ENCODE measurements at regions not wholly inside any gene's neighbourhood (a gene's known extent, or its start where the extent isn't known, plus 50 kb on each side); places are given as distances from the start of the nearest gene placed in this dataset.
"Not testable (repeated sequence)": the region's sequence is repeated elsewhere in the genome, so short reads cannot be mapped to it uniquely, and the experiment has no call there.

DNA sequence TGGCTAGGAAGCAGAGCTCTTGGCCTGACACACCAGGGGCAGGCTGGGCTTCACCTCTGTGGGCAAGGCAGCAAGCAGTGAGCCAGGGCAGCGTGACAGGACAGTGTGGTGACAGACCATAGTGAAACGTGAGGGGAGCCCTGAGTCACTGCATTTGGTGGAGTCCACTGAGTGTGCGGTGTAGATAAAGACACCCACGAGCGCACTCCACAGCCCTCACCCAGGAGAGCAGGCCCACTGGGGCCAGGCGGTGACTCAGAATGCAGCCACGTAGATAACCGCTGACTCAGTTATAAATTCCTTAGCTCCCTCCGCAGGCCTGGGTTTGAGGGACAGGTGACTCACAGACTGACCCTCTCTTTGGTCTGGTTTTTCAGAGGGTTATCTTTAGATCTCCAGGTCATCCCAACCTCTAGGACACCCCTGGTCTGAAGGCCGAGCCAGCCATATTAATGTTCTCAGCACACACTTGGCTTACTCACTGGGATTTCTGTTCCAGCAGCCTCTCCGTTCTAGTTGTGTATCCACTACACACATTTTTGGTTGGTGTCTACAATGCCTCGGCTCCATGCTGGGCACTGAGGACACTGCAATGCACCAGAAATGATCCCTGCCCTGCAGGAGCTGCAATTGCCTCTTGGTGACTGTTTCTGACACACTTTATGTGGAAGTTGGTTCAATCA lies 90.2 kb upstream of the TSPAN2 start:
- peak; percentile 7 for DNase-seq

DNA sequence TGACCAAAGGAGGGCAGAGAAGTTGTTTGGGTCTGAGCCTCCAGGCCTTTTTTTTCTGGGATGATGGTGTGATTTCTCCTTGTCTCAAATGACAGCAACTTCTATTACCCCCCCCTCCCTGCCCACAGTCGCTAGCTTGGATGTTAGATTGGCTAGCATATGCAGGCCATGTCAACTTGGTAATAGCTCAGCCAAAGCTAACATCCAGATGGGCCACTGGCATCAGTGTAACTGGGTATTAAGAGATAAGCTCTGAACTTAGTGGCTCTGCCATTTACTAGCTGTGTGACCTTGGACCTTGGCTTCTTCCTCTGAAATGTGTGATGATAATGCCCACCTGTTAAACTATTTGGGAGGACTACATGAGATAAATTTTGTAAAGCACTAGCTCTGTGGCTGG lies 86.9 kb upstream of the TSPAN2 start:
- no peak for DNase-seq

DNA sequence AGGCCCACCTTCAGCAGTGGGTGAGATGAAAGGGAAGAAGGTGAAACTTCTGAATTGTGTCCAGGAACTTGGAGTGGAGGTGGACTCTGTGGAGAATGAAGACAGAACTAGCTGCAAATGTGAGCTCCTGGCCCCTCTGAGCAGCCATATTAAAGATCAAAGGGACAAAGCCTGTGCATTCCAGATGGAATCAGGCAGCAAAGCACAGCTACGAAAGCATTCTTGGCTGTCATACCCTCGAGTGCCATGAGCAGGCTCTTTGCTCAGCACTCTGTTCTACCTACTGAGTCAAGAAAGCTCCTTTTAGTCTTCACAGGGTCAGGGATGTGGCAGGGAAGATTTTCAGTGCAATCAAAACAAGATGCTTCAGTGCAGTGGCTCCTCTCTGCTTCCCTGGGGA lies 86.3 kb upstream of the TSPAN2 start:
- DNase-seq: no peak

DNA sequence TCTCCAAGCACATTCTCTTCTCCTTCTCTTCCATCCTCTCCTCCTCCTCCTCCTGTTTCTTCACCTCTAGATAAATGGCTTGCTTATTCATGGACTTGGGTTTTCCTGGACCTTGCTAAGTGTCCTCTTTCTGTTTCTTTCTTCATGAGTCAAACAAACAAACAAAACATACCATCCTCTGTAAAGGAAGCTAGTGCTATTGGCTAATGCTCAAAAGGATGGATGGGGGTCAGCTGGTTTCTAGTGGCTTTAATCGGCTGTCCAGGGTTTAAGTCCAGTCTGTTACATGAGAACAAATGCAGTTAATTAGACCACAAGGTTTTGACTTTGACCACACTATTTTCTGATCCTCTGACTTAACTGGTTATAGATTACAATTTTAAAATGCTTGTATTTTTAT lies 83.8 kb upstream of the TSPAN2 start:
- DNase-seq: no peak

DNA sequence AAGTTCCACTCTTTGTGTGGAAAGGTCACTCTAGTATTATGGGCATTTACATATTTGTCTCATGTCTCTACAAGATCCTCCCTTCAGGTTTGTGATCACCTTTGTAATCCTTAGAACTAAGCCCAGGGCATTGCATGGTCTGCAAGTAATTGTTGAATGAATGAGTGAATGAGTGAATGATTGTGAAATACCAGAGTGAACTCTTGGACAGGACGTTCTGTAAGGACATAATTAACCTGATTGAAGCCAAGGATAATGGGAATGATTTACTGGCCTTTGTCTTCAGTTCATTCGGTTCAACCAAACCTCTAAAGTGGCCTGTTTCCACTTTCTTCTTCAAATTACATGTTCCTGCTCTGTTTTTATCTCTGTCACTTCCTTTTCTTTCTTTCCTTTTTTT lies 83.0 kb upstream of the TSPAN2 start:
- no peak for DNase-seq

DNA sequence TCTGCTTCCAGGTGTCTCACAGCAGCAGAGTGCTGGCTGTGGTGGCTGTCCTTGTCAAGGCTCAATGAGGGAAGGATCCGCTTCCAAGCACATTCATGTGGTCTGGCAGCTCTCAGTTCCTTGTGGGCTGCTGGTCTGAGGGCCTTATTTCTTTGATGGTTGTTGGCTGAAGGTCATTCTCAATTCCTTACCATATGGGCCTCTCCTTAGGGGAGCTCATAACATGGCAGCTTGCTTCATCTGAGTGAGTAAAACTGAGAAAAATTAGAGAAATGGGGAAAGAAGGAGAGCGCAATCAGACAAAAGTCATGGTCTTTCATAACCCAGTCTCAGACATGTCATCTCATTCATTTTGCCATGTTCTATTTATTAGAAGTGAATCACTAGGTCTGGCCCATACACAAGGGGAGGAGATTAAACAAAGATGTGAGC lies 81.7 kb upstream of the TSPAN2 start:
- no peak for DNase-seq

DNA sequence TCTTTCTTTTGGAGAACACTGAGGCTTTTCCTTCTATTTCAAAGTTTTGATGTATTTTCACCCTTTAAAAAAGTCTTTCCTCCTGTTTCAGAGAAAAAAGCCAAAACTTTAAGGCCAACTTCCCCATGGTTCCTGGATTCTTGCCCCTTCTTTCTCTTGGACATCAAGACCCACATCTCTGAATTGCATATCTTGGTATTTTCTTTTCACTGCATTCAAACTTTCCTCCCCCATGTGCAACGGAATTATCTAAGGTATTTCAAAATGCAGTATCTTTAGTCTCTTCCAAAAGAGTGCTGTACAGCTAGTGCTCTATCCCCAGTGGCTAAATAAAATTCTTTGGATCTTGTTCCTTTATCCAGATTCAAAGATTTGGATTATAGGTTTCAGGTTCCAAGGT lies 81.1 kb upstream of the TSPAN2 start:
- DNase-seq: no peak

DNA sequence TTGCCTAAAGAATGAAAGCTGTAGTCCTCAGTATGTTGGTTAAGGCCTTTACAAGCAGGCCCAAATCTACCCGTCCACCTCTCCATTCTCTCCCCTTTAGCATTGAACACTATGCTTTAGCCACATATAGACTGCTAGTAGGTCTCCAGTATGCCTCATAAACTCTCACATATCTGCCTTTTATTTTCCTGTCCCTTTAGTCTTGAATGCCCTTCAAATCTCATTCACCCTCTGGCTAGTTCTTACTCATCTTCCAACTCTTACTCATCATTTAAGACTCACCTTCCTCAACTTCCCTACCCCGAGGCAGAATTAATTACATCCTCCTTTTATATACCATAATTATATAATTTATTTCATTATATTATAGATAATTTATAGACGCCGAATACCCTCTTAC lies 78.7 kb upstream of the TSPAN2 start:
- no peak for DNase-seq

DNA sequence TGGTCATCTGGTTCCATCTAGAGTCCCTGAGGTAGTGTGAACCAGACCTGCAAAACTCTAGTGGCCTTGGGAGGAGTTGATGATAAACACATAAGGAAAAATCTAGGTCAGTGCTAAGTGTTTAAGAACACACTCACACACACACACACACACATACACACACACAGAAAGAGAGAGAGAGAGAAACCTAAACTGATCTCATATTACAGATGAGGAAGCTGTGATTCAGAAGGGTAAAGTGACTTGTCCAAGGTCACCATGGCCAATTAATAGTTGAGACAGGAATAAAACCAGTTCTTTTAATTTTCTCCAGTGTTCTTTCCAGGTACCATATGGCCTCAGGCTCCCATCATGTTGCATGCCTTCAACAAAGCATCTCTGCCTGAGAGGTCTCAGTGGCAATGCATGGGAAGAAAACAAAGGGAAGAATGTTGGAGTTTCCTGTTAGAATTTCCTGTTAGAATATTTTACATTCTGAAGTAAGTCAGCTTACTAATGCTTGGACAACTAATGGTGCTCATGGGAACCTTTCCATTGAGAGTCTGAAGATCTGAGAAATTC lies 77.3 kb upstream of the TSPAN2 start:
- DNase-seq: no peak

DNA sequence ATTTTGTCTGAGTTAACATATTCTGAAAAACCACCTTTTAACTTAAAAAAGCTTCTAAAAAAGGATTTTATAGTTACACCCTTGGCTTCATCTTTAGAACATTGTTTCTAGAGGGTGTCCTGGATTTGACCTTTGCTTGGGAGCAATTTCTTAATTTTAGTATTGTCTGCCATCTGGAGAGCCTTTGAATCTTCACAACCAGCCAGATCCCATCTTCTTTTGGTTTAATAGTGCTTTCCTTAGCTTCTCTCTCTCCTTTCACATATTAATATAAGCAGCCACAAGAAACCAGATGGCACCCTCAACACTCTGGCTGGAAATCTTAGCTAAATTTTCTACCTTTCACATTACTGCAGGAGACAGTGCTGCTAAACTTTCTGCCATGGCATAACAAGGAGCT lies 76.5 kb upstream of the TSPAN2 start:
- DNase-seq: no peak

DNA sequence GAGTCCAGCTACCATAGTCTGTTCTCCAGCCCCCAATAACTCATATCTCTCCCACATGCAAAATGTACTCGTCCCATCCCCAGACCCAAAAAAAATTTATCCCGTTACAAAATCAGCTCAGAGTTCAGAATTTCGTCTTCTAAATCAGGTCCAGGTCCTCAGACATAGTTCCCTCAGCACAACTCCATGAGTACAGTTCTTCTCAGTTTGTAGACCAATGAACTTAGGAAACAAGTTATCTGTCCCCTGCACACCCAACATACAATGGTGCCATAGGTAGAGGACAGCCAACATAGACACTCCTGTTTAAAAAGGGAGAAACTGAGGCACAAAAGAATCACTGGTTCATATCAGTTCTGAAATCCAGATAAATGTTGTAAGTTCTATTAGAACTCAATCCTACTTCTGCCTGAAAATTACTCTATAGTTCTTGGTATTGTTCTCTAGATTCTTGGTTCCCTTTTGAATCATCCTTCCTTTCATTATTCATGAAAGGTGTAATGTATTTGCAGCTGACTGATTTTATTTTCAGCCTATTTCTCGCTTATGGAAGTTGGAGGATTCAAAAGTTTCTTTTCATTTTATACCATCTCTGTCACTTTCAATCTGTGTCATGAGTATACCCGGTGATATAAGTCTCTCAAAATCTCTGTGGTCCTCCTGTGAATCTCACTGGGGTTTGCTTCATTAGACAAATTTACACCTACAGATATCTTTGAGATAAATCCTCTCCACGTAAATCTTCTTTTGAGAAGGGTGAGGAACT lies 75.8 kb upstream of the TSPAN2 start:
- DNase-seq: no peak

DNA sequence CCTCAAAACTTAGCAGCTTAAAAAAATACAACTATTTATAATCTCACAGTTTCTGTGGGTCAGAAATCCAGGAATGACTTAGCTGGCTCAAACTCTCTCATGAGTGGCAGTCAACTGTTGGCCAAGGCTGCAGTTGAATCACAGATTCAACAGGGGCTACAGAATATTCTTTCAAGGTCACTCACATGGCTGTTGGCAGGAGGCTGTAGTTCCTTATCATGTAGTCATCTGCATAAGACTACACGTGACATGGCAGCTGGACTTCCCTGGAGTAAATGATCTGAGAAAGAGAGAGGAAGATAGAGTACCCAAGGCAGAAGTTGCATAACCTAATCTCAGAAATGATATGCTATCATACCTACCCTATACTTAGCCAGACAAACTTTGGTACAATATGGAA lies 75.2 kb upstream of the TSPAN2 start:
- DNase-seq: no peak

DNA sequence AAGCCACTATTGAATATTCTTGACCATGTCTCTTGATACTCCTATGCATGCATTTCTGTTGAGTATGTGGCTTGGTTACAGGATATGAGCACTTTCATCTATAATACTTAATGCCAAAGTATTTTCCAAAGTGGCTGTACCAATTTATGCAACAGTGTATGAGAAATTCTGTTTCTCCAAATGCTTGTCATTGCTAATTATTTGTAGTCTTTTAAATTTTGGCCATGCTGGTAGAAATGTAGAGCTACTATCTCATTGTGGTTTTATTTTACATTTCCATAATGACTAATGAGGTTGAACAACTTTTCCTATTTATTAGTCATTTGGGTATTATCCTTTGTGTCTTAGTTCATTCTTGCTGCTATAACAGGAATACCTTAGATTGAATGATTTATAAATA lies 71.4 kb upstream of the TSPAN2 start:
- no peak for DNase-seq

DNA sequence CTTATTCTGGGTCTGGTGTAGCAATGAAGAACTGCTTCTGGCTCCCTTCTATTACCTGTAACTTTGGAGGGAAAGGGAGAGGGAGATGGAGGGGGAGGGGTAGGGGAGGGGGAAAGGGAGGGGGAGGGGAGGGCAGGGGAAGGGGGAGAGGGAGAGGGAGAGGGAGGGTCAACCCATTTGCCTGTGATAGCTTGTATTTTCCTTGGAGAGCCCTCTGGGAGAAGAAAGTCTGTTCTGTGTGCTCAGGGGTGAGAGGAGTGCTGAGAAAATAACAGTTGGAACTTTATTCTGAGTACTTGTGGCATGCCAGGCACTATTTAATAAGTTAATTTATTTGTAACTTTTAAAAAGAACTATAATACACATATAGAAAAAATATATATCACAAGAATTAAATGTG lies 70.7 kb upstream of the TSPAN2 start:
- DNase-seq: no peak

DNA sequence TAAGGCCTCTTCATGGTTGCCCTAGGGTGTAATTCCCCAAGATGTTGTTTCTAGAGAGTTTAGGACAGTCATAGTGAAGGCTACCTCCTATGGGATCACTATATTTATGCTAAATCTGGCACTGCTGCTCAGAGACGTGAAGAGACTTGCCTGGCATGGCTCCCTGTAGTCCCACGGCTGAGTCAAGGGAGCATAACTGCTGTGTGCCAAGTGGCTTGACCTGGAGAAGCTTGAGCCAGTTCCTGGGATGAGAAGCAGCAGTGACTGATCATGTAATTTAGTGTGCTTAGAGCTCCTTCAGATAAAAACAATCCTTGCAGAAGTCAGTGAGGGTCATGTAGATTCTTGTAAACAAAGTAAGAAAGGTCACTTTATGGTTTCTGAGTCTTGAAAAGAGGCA lies 68.9 kb upstream of the TSPAN2 start:
- DNase-seq: no peak

DNA sequence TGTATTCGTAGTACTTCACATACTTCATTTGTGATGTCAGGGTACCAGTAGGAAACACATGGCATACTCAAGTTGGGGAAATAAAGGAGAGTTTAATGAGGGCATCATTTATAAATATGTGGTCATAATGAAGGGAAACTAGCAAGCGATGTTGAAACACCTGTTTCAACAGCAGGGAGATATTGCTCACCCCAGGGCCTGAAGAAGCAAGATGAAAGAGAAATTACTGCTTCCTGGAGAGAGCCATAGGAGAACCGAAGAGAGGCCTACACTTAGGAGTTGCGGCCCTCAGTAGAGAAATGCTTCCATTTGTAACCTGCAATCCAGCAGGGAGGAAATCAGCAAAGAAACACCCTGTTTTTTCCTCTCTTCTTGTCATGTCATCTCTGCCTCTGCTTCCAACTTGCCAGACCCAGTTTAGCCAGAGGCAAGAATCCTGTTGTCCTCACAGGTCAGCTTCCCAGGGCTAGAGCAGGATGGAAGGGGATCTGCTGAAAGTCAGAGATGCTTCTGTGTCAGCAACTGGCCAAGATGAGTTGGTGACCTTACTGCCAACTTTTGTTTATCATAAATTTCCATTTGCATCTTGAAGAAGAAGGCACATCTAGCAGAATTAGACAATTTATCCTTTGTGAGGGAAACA lies 67.6 kb upstream of the TSPAN2 start:
- DNase-seq: no peak

DNA sequence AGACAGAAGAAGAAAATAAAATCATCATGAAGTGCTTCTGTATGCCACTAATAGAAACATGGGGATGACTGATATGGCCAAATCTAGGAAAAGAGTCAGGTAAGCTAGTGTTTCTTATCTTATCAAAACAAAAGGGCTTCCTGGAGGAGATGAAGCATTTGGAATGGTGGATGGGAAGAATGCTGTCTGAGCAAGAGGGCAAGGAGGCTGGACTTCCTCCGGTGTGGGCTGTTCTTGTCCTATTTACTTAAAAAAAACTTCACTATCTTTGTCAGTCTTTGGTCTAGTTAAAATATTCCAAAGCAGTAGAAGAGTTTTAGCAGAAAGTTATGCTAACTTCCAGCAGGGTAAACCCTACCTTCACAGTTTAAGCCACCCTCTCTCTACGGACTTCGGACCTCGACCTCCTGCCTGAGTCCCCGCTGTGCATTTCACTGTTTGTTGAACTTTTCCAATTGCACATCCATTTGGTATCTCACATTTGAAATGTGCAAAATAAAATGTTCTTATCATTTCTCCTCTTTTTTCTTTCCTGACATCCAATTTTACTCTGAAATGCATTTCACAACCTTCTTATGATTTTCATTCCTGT lies 64.8 kb upstream of the TSPAN2 start:
- DNase-seq: no peak

DNA sequence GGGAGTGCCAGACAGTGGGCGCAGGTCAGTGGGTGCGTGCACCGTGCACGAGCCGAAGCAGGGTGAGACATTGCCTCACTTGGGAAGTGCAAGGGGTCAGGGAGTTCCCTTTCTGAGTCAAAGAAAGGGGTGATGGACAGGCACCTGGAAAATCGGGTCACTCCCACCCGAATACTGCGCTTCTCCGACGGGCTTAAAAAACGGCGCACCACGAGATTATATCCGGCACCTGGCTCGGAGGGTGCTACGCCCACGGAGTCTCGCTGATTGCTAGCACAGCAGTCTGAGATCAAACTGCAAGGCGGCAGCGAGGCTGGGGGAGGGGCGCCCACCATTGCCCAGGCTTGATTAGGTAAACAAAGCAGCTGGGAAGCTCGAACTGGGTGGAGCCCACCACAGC lies 58.6 kb upstream of the TSPAN2 start:
- DNase-seq: not testable (repeated sequence)

DNA sequence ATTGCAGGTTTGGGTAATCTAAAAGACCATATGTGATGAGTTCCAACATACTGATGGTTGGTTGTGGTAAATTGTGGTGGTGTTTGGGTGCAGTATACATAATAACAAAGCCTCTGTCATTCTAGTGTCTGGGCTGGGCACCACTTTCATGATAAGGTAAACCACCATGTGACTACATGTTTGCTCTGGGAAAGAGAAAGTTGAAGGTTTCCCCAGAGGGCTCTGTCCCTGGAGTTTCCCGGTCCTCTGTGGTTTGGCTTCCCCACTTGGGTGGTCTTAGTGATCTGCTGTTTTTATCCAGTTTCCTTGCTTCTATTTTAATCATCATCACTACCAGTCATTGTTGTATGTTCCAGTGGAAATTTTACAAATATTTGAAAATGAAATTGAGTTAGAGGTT lies 55.9 kb upstream of the TSPAN2 start:
- no peak for DNase-seq

DNA sequence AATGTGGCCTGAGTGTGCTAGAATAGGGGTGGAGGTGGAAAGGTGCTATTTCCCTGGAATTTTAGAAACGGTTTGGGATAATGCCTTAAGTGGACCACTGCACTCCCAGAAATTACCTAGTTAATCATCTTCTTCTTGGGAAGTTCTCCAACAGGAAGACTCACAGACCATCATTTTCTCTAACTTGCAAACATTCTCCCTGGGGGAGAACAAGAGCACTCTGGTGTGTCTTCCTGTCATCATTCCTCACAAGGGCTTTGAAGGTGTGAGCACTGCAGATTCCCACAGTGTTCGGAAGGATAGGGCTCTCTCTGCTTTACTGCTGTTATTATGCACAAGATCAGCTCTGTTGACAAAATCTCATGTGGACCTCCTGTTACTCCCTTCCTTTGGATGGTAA lies 54.9 kb upstream of the TSPAN2 start:
- DNase-seq: no peak

DNA sequence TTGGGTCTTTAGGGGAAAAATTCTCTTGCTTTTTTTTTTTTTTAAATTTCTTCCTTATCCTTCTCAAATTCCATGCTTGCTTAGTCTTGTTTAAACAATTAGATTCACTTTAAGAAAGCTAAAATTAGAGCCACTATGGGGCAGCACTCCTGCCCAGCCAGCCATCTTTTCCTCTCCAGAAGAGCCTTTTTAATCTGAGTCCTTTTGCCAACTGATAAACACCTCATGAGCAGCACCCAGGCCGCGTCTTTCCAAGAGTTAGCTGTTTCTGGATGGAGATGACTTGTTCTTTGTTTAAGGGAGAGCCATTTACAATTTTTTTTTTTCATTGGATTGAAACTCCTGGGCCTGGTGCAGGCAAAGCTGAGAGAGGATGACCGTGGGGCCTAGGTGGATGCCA lies 53.3 kb upstream of the TSPAN2 start:
- DNase-seq: no peak

DNA sequence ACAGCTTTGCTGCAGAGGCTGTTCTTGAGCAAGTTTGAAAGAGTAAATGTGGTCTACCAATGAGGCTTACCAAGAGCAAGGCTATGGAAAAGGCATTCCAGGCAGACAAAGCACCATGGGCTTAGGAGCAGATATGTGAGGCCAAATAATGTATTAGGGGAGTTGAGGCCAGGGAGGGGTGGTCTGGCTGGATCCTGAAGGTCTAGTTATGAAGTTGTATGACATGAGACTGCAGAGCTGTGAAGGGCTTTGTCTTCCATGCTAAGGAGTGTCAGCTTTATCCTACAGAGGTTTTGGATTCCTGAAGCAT lies 51.8 kb upstream of the TSPAN2 start:
- no peak for DNase-seq

DNA sequence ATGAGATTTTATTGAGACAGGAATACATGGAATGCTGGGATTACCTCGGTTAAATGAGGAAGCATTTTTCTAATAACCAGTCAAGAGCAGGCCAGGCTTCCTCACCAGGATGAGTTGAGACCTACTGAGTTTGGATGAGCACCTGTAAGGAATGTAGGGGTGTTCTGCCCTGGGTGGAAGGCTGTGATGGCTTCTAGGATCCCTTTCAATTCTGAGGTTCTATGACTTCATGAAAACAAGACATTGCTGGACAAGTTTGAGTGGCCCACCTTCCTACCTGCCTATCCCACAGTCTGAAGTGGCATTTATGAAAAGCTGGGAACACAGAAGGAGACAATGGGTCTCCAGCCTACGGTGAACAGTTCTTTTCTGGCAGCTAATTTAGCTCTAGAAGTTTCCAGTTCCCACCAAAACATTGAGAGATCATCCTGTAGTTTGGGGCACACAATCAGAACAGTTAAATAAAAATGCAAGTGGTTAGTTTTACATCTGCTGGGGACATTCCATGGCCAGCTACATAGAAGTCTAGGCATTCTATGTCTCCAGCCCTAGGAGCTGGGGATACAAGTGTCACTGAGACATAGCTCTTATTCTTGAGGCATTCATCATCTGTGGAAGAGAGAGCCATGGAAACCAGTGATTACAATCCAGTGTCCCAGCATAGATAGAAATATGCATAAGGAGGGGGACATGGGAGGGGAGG lies 51.3 kb upstream of the TSPAN2 start:
- no peak for DNase-seq

Data from activated CD4-positive, alpha-beta T cell treated with anti-CD3 and anti-CD28 coated beads for 48 hours (primary cell).